Thyroid gland (tissue), 4 donors: ENCODE measurements at regions not wholly inside any gene's neighbourhood (a gene's known extent, or its start where the extent isn't known, plus 50 kb on each side); places are given as distances from the start of the nearest gene placed in this dataset.
A peak's percentile ranks its signal among the peaks of the same experiment; 100 is the strongest.

ENCODE experiments used
- DNase-seq, 2 donors: peaks; one replicate each; pipeline ENCODE4 v3.0.0-alpha.2; 2019
- H3K27ac ChIP-seq, 3 donors: fragments of 200-600 bp; sonication (generic); 1 replicate in 2 of 3; 2 replicates in 1 of 3; pipeline ENCODE4 v1.5.1; 2016 to 2019; ENCODE audit warnings: mild to moderate bottlenecking in 1 of 3, moderate library complexity in 1 of 3
- H3K27me3 ChIP-seq: fragments of 200-600 bp; sonication (generic); one replicate; pipeline ENCODE4 v1.5.1; 2019
- H3K36me3 ChIP-seq, 2 donors: fragments of 200-600 bp; sonication (generic); one replicate each; pipeline ENCODE4 v1.5.1; 2016 to 2019
- H3K4me1 ChIP-seq, 2 donors: fragments of 200-600 bp; sonication (generic); one replicate each; pipeline ENCODE4 v1.5.1; 2017 to 2019
- H3K4me3 ChIP-seq, 3 donors: fragments of 200-600 bp; sonication (generic); replicated peaks in 1 of 3; 1 replicate in 2 of 3; 2 replicates in 1 of 3; pipeline ENCODE4 v1.5.1; 2016; ENCODE audit warnings: mild to moderate bottlenecking in 1 of 3
- H3K9me3 ChIP-seq: fragments of 200-600 bp; sonication (generic); one replicate; pipeline ENCODE4 v1.5.1; 2017
- POLR2A ChIP-seq, 2 donors: fragments of 450-650 bp; IDR thresholded peaks; one replicate each; pipeline ENCODE4 v1.6.1; 2017; ENCODE audit warnings: antibody characterized with exemption in 2 of 2, mild to moderate bottlenecking in 2 of 2, moderate library complexity in 1 of 2
- WGBS, 2 donors: methylation state at CpG; one replicate each; pipeline ENCODE4 v1.1.5; 2017; 5-methylcytosine and 5-hydroxymethylcytosine counted together
- intact Hi-C: fragments of 100-400 bp; cut with DNase I; formaldehyde crosslinking; loops from one replicate; pipeline ENCODE4 v1.15.1; 2023
- TF ChIP-seq, protein P1 (sequence below), 6 experiments: fragments of 200-600 bp in 3 of 6; fragments of 450-650 bp in 3 of 6; sonication (generic) in 3 of 6; IDR thresholded peaks; one replicate each; pipeline ENCODE4 v1.5.1; 2016 to 2019; ENCODE audit warnings: antibody characterized with exemption in 6 of 6, mild to moderate bottlenecking in 2 of 6, inconsistent platforms in 1 of 6, moderate library complexity in 1 of 6

- no peak overlapping the region for H3K27ac ChIP-seq
- TF ChIP-seq, protein P1, sequence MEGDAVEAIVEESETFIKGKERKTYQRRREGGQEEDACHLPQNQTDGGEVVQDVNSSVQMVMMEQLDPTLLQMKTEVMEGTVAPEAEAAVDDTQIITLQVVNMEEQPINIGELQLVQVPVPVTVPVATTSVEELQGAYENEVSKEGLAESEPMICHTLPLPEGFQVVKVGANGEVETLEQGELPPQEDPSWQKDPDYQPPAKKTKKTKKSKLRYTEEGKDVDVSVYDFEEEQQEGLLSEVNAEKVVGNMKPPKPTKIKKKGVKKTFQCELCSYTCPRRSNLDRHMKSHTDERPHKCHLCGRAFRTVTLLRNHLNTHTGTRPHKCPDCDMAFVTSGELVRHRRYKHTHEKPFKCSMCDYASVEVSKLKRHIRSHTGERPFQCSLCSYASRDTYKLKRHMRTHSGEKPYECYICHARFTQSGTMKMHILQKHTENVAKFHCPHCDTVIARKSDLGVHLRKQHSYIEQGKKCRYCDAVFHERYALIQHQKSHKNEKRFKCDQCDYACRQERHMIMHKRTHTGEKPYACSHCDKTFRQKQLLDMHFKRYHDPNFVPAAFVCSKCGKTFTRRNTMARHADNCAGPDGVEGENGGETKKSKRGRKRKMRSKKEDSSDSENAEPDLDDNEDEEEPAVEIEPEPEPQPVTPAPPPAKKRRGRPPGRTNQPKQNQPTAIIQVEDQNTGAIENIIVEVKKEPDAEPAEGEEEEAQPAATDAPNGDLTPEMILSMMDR (IDR thresholded peaks at IDR 0.05), result no peak
- no peak for TF ChIP-seq POLR2A (IDR thresholded peaks at IDR 0.05)
- DNase-seq, result no peak
- peaks cover 0 to 8% of the 10 kb centered on the region in 2 donors for H3K4me1 ChIP-seq
- intact Hi-C loops, result no loop called here
- no peaks in the 10 kb centered on the region for H3K36me3 ChIP-seq
- H3K9me3 ChIP-seq, result no peaks in the 10 kb centered on the region
- no peaks in the 10 kb centered on the region for H3K27me3 ChIP-seq
- WGBS, 2 donors, result 64 to 65% methylated on average over 3 of the region's 3 CpGs
- no peak overlapping the region for H3K4me3 ChIP-seq
Observed at GRCh38 chr13:39185326-39185725, 147.1 kb downstream of the NHLRC3 start.

DNA sequence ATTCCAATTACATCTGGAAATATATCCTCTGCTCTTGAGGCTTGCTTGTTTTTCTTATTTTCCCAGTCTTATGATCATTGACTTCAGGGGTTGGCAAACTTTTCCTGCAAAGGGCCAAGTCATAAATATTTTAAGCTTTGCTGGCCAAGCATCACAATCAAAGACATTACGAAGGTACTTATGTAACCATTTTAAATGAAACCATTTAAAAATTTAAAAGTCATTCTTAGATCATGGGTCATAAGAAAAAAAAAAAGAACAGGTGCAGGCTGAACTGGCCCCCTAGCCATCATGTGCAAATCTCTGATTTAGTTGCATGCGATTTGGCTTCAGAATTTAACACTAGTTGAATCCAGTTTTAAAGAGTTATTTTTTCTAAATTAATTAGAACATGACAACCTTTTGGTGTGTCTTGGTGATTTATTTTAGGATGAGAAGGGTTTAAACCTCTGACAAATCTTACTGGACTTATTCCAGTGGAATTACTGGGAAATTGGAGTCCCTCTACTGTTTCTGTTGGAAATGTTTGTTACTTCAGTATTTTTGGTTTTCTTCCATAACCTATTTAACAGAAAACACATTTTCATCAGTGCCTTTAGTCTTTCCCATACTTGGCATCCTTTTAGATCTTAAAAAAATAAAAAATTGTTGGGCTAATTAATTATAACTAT lies 148.1 kb downstream of the NHLRC3 start:
- Histone ChIP-seq H3K27ac (peak overlapping the region in 1 of 3 donors; percentile 38), H3K4me3 (no peak overlapping the region), H3K27me3 (no peaks in the 10 kb centered on the region), H3K36me3 (no peaks in the 10 kb centered on the region), H3K4me1 (peaks cover 0 to 8% of the 10 kb centered on the region in 2 donors), H3K9me3 (no peaks in the 10 kb centered on the region)
- no peak for TF ChIP-seq POLR2A (IDR thresholded peaks at IDR 0.05)
- WGBS, 2 donors, result 53 to 56% methylated on average over 2 of the region's 2 CpGs
- intact Hi-C loops, result no loop called here
- DNase-seq, result no peak

GRCh38 chr13:39189778-39190177 lies 151.5 kb downstream of the NHLRC3 start:
- Histone ChIP-seq H3K36me3 (no peaks in the 10 kb centered on the region), H3K27me3 (no peaks in the 10 kb centered on the region), H3K9me3 (no peaks in the 10 kb centered on the region), H3K4me3 (no peak overlapping the region), H3K27ac (no peak overlapping the region), H3K4me1 (peaks cover 0 to 8% of the 10 kb centered on the region in 2 donors)
- 75 to 82% methylated on average over 1 of the region's 1 CpG for WGBS, 2 donors
- intact Hi-C loops, result no loop called here
- TF ChIP-seq, protein P1 (IDR thresholded peaks at IDR 0.05), result no peak
- TF ChIP-seq POLR2A (IDR thresholded peaks at IDR 0.05), result no peak
- no peak for DNase-seq

DNA sequence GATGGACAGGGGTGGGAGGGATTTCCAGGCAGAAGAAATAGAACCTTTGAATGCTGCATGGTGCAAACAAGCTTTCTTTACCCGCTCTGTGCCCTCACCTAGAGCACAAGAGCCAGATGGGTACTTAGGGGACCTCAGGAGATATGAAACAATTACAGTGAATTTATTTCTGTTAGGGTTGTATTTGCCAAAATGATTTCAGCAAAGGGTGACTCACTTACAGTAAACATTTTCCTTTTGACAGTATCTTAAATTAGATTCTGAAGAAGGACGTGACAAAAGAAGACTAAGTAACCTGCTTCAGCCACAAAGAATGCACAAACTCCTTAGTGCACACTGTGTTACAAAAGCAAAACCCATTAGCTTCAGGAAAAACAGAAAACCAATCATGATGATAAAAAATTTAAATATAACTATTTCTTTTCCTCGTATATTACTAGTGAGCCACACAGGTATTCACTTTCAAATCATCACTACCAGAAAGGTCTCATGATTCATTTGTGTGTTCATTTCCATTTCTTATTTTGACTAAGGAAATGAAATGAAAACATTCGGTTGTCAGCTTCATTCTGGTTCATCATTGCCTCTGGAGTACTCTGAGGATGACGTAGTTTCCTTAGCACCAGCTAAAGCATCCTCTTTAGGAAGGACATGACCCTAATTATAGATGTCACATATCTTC lies 158.8 kb downstream of the NHLRC3 start:
- TF ChIP-seq POLR2A (IDR thresholded peaks at IDR 0.05), result no peak
- TF ChIP-seq, protein P1 (IDR thresholded peaks at IDR 0.05), result no peak
- H3K4me1 ChIP-seq, result no peaks in the 10 kb centered on the region
- no peaks in the 10 kb centered on the region for H3K36me3 ChIP-seq
- H3K27me3 ChIP-seq, result no peaks in the 10 kb centered on the region
- 71 to 73% methylated on average over 5 of the region's 5 CpGs for WGBS, 2 donors
- intact Hi-C loops, result no loop called here
- no peaks in the 10 kb centered on the region for H3K9me3 ChIP-seq
- no peak for DNase-seq
- H3K27ac ChIP-seq, result no peak overlapping the region
- no peak overlapping the region for H3K4me3 ChIP-seq

DNA sequence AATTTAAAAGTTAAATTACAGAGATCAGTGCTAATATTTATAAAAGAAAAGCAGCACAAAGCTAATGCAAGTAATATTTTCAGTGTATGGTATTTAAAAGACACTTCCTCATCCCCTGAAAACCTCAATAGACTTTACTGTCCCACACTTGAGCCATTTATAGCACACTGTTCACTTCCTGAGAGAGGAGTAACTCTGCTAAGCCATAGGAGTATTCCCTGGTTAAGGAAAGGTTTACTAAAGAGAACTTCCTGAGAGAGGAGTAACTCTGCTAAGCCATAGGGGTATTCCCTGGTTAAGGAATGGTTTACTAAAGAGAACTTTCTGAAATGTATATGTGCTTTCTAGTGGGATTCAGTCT lies 159.4 kb downstream of the NHLRC3 start:
- intact Hi-C loops, result no loop called here
- no peaks in the 10 kb centered on the region for H3K36me3 ChIP-seq
- no peak for DNase-seq
- H3K4me3 ChIP-seq, result no peak overlapping the region
- H3K27ac ChIP-seq, result no peak overlapping the region
- H3K4me1 ChIP-seq, result no peaks in the 10 kb centered on the region
- TF ChIP-seq, protein P1 (IDR thresholded peaks at IDR 0.05), result no peak
- TF ChIP-seq POLR2A (IDR thresholded peaks at IDR 0.05), result no peak
- no peaks in the 10 kb centered on the region for H3K27me3 ChIP-seq
- H3K9me3 ChIP-seq, result no peaks in the 10 kb centered on the region
